ENCODE measurements at regions not wholly inside any gene's neighbourhood (a gene's known extent, or its start where the extent isn't known, plus 50 kb on each side); places are given as distances from the start of the nearest gene placed in this dataset.

- TF ChIP-seq CTCF (IDR thresholded peaks at IDR 0.05; ENCODE audit: low read depth, low read length, poor library complexity, severe bottlenecking) (no peak), EZH2phosphoT487 (IDR thresholded peaks at IDR 0.05; ENCODE audit: borderline replicate concordance, low read length) (no peak)
Observed at GRCh38 chr6:25165177-25165576, 114.0 kb upstream of the CARMIL1 start.

Data from DOHH2 (cell line).